HEK293 (cell line): ENCODE measurements at regions not wholly inside any gene's neighbourhood (a gene's known extent, or its start where the extent isn't known, plus 50 kb on each side); places are given as distances from the start of the nearest gene placed in this dataset.

Source experiments
- CTCF ChIA-PET: fragments of 350-600 bp; formaldehyde crosslinking; extraction: SDS; loops from one replicate; lab custom pipeline; 2021; ENCODE audit warnings: antibody characterized with exemption; lab: Yijun Ruan, JAX
- POLR2A ChIA-PET: fragments of 300-600 bp; formaldehyde crosslinking; extraction: SDS; loops from one replicate; lab custom pipeline; 2020; ENCODE audit warnings: antibody characterized with exemption, inconsistent platforms; lab: Yijun Ruan, JAX
- H3K27ac ChIP-seq: fragments of 200-500 bp; sonication (Bioruptor generic); 2 replicates; pipeline ENCODE4 v1.5.1; 2014; ENCODE audit warnings: low read depth, low read length, control low read depth, inconsistent platforms; ENCODE audit errors: extremely low read depth
- H3K36me3 ChIP-seq, 2 experiments: fragments of 200-500 bp in 1 of 2; sonication (Bioruptor generic) in 1 of 2; 1 replicate in 1 of 2; 2 replicates in 1 of 2; pipeline ENCODE4 v1.5.1; 2014 to 2017; ENCODE audit warnings: inconsistent platforms in 2 of 2, low read length in 2 of 2; ENCODE audit not compliant: control insufficient read depth in 2 of 2, insufficient read depth in 1 of 2
- H3K4me1 ChIP-seq: fragments of 200-500 bp; sonication (Bioruptor generic); 2 replicates; pipeline ENCODE4 v1.5.1; 2014; ENCODE audit warnings: mild to moderate bottlenecking, low read length, inconsistent platforms; ENCODE audit not compliant: control insufficient read depth, insufficient read depth
- H3K4me3 ChIP-seq: 2 replicates; pipeline ENCODE4 v1.5.1; 2011; ENCODE audit warnings: low read depth, mild to moderate bottlenecking, control low read depth, low read length, moderate library complexity
- H3K9me3 ChIP-seq: fragments of 200-500 bp; sonication (Bioruptor generic); 2 replicates; pipeline ENCODE4 v1.5.1; 2014; ENCODE audit warnings: low read depth, low read length, inconsistent platforms; ENCODE audit not compliant: control insufficient read depth, insufficient read depth
- FEZF1 ChIP-seq: fragments of 450-650 bp; formaldehyde crosslinking; IDR thresholded peaks from 2 replicates; pipeline ENCODE4 v1.5.1; 2016; ENCODE audit warnings: missing biosample characterization, missing genetic modification characterization
- KLF8 ChIP-seq: fragments of 450-650 bp; formaldehyde crosslinking; IDR thresholded peaks from 2 replicates; pipeline ENCODE4 v1.5.1; 2016; ENCODE audit warnings: missing biosample characterization, missing genetic modification characterization
- SP7 ChIP-seq: fragments of 450-650 bp; formaldehyde crosslinking; IDR thresholded peaks from 2 replicates; pipeline ENCODE4 v1.5.1; 2016; ENCODE audit warnings: missing biosample characterization, missing genetic modification characterization
- ZBTB7A ChIP-seq: fragments of 450-650 bp; formaldehyde crosslinking; IDR thresholded peaks from 2 replicates; pipeline ENCODE4 v1.5.1; 2016; ENCODE audit warnings: low read depth, missing biosample characterization, missing genetic modification characterization
- ZNF366 ChIP-seq: fragments of 450-650 bp; formaldehyde crosslinking; conservative IDR thresholded peaks from 2 replicates; pipeline ENCODE4 v1.5.1; 2016; ENCODE audit warnings: missing biosample characterization, missing genetic modification characterization
- ZNF48 ChIP-seq: fragments of 450-650 bp; formaldehyde crosslinking; IDR thresholded peaks from 2 replicates; pipeline ENCODE4 v1.5.1; 2016; ENCODE audit warnings: missing biosample characterization, missing genetic modification characterization
- ZNF621 ChIP-seq: fragments of 450-650 bp; formaldehyde crosslinking; IDR thresholded peaks from 2 replicates; pipeline ENCODE4 v1.5.1; 2017; ENCODE audit warnings: missing biosample characterization, missing genetic modification characterization
- ZSCAN23 ChIP-seq: fragments of 450-650 bp; formaldehyde crosslinking; IDR thresholded peaks from 2 replicates; pipeline ENCODE4 v1.5.1; 2016; ENCODE audit warnings: missing biosample characterization, missing genetic modification characterization
- TF ChIP-seq, protein P1 (sequence below): fragments of 450-650 bp; formaldehyde crosslinking; IDR thresholded peaks from 2 replicates; pipeline ENCODE4 v1.5.1; 2016; ENCODE audit warnings: missing biosample characterization, missing genetic modification characterization, borderline replicate concordance
- TF ChIP-seq, protein P2 (sequence below): fragments of 450-650 bp; formaldehyde crosslinking; IDR thresholded peaks from 2 replicates; pipeline ENCODE4 v1.5.1; 2016; ENCODE audit warnings: missing biosample characterization, missing genetic modification characterization
- TF ChIP-seq, protein P3 (sequence below): fragments of 450-650 bp; formaldehyde crosslinking; IDR thresholded peaks from 2 replicates; pipeline ENCODE4 v1.5.0; 2017; ENCODE audit warnings: missing biosample characterization, missing genetic modification characterization, borderline replicate concordance

DNA sequence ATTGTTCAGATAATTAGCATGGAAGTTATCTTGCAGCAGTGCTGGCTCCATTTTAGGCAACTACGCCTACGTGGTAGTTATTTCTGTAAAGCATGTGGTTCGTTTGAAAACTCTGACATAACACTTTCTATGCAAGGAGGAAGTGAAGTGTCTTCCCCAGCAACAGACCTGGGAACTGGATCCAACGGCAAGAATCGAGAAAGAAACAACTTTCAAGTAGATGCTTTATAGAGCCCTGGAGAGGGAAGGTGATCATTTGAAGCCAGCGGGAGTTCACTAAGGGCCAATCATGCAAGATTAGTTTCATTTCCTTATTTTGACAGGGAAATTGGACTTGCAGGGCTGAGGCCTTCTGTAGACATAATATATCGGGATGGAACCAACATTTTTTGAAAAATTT is 218.3 kb downstream of the ACKR3 start (continued):
- TF ChIP-seq, protein P1, sequence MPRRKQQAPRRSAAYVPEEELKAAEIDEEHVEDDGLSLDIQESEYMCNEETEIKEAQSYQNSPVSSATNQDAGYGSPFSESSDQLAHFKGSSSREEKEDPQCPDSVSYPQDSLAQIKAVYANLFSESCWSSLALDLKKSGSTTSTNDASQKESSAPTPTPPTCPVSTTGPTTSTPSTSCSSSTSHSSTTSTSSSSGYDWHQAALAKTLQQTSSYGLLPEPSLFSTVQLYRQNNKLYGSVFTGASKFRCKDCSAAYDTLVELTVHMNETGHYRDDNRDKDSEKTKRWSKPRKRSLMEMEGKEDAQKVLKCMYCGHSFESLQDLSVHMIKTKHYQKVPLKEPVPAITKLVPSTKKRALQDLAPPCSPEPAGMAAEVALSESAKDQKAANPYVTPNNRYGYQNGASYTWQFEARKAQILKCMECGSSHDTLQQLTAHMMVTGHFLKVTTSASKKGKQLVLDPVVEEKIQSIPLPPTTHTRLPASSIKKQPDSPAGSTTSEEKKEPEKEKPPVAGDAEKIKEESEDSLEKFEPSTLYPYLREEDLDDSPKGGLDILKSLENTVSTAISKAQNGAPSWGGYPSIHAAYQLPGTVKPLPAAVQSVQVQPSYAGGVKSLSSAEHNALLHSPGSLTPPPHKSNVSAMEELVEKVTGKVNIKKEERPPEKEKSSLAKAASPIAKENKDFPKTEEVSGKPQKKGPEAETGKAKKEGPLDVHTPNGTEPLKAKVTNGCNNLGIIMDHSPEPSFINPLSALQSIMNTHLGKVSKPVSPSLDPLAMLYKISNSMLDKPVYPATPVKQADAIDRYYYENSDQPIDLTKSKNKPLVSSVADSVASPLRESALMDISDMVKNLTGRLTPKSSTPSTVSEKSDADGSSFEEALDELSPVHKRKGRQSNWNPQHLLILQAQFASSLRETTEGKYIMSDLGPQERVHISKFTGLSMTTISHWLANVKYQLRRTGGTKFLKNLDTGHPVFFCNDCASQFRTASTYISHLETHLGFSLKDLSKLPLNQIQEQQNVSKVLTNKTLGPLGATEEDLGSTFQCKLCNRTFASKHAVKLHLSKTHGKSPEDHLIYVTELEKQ (tag by site-specific recombination) = no peak

DNA sequence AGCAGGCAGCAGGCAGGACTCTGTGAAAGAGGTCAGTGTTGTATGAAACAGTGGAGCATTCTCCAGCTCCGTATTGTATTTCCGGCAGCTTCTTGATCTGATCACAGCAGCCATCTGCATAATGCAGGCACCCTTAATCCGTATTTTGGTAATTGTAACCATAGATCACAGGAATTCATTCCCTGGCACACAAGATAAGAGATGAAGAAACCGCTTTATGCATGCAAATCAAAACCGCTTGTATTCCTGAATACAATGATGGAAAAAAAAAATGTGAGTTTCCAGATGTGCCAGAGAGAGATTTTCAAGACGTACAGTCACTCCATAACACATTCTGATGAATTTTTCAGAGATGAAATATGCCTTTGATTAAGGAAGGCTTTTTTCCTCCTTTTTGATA is 221.3 kb downstream of the ACKR3 start:
- Histone ChIP-seq H3K36me3 (no peaks in the 10 kb centered on the region), H3K4me1 (no peaks in the 10 kb centered on the region)
- TF ChIP-seq ZSCAN23 (tag by site-specific recombination) = no peak
- no peak for TF ChIP-seq ZNF621
- TF ChIP-seq, protein P2, sequence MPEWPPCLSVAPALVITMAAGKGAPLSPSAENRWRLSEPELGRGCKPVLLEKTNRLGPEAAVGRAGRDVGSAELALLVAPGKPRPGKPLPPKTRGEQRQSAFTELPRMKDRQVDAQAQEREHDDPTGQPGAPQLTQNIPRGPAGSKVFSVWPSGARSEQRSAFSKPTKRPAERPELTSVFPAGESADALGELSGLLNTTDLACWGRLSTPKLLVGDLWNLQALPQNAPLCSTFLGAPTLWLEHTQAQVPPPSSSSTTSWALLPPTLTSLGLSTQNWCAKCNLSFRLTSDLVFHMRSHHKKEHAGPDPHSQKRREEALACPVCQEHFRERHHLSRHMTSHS (tag by site-specific recombination) = no peak
- TF ChIP-seq FEZF1 (tag by site-specific recombination) = no peak
- TF ChIP-seq, all 188 proteins: peak for 0
- no peak overlapping the region for H3K27ac ChIP-seq
- no peak overlapping the region for H3K4me3 ChIP-seq
- ChIA-PET CTCF (no interaction called here), POLR2A (no interaction called here)
- no peaks in the 10 kb centered on the region for H3K9me3 ChIP-seq

- Histone ChIP-seq H3K36me3 (no peaks in the 10 kb centered on the region), H3K4me1 (no peaks in the 10 kb centered on the region), H3K27ac (no peak overlapping the region), H3K9me3 (no peaks in the 10 kb centered on the region), H3K4me3 (no peak overlapping the region)
- ChIA-PET POLR2A (interaction anchor here (0.7 kb wide), 1 partner anchor 103 kb away, joined by 3 read pairs; no protein-coding TSS in a partner anchor), CTCF (no interaction called here)
- TF ChIP-seq, protein P2 (tag by site-specific recombination) = no peak
- TF ChIP-seq ZNF48 (tag by site-specific recombination) (no peak), ZNF366 (tag by site-specific recombination) (no peak), SP7 (no peak), KLF8 (tag by site-specific recombination) (no peak), ZBTB7A (no peak)
- TF ChIP-seq, protein P3, sequence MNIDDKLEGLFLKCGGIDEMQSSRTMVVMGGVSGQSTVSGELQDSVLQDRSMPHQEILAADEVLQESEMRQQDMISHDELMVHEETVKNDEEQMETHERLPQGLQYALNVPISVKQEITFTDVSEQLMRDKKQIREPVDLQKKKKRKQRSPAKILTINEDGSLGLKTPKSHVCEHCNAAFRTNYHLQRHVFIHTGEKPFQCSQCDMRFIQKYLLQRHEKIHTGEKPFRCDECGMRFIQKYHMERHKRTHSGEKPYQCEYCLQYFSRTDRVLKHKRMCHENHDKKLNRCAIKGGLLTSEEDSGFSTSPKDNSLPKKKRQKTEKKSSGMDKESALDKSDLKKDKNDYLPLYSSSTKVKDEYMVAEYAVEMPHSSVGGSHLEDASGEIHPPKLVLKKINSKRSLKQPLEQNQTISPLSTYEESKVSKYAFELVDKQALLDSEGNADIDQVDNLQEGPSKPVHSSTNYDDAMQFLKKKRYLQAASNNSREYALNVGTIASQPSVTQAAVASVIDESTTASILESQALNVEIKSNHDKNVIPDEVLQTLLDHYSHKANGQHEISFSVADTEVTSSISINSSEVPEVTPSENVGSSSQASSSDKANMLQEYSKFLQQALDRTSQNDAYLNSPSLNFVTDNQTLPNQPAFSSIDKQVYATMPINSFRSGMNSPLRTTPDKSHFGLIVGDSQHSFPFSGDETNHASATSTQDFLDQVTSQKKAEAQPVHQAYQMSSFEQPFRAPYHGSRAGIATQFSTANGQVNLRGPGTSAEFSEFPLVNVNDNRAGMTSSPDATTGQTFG (tag by site-specific recombination) = no peak
Measured at GRCh38 chr2:236793023-236794011, 223.7 kb downstream of the ACKR3 start.
